Natural killer cell (primary cell): ENCODE measurements at regions not wholly inside any gene's neighbourhood (a gene's known extent, or its start where the extent isn't known, plus 50 kb on each side); places are given as distances from the start of the nearest gene placed in this dataset.

Experiments used
- ATAC-seq, 3 donors: fragments of 150-1000 bp in 2 of 3; fragments of 200-7000 bp in 1 of 3; cut with Tn5 transposase; 1 replicate in 1 of 3; 2 replicates in 2 of 3; pipeline ENCODE4 v1.10.0; 2021; ENCODE audit warnings: mild to moderate bottlenecking in 2 of 3, moderate library complexity in 2 of 3
- DNase-seq, 2 donors: peaks; one replicate each; pipeline versions ENCODE4 v3.0.0 to v3.0.0-alpha.2; 2013 to 2021; ENCODE audit warnings: mixed read lengths in 1 of 2
- H3K27ac ChIP-seq: one replicate; pipeline ENCODE4 v1.5.1; 2013; ENCODE audit warnings: mild to moderate bottlenecking, low read length
- H3K27me3 ChIP-seq: one replicate; pipeline ENCODE4 v1.6.1; 2013; ENCODE audit warnings: low read length; ENCODE audit not compliant: control insufficient read depth, insufficient read depth
- H3K36me3 ChIP-seq: one replicate; pipeline ENCODE4 v1.6.1; 2013; ENCODE audit warnings: low read length; ENCODE audit not compliant: control insufficient read depth, insufficient read depth
- H3K4me1 ChIP-seq: one replicate; pipeline ENCODE4 v1.6.1; 2013; ENCODE audit warnings: low read length; ENCODE audit not compliant: control insufficient read depth, insufficient read depth
- H3K4me3 ChIP-seq: one replicate; pipeline ENCODE4 v1.5.1; 2013; ENCODE audit warnings: low read length
- H3K9me3 ChIP-seq: one replicate; pipeline ENCODE4 v1.6.1; 2013; ENCODE audit warnings: low read length; ENCODE audit not compliant: control insufficient read depth, insufficient read depth
- H3K27ac Mint-ChIP-seq, 2 donors: one replicate each; pipeline ENCODE4 v1.8.0; 2022; ENCODE audit warnings: mild to moderate bottlenecking in 2 of 2, mixed read lengths in 2 of 2, moderate library complexity in 1 of 2
- H3K27me3 Mint-ChIP-seq, 2 donors: one replicate each; pipeline ENCODE4 v1.8.0; 2022; ENCODE audit warnings: low read depth in 2 of 2, mixed read lengths in 2 of 2
- H3K36me3 Mint-ChIP-seq: one replicate; pipeline ENCODE4 v1.8.0; 2022; ENCODE audit warnings: mixed read lengths
- H3K4me1 Mint-ChIP-seq, 2 donors: one replicate each; pipeline ENCODE4 v1.8.0; 2022; ENCODE audit warnings: mixed read lengths in 2 of 2
- H3K4me3 Mint-ChIP-seq: one replicate; pipeline ENCODE4 v1.8.0; 2022; ENCODE audit warnings: mild to moderate bottlenecking, moderate library complexity, mixed read lengths
- H3K9me3 Mint-ChIP-seq, 2 donors: one replicate each; pipeline ENCODE4 v1.8.0; 2022; ENCODE audit warnings: mixed read lengths in 2 of 2
- WGBS: methylation state at CpG from one replicate; pipeline ENCODE4 v1.1.7; 2013; ENCODE audit warnings: missing lambda C conversion rate; ENCODE audit not compliant: insufficient coverage; 5-methylcytosine and 5-hydroxymethylcytosine counted together
- intact Hi-C: fragments of 100-400 bp; cut with micrococcal nuclease; formaldehyde crosslinking; loops from one replicate; pipeline ENCODE4 v1.14.2; 2022
- TF ChIP-seq, protein P1 (sequence below): fragments of 200-600 bp; IDR thresholded peaks from one replicate; pipeline ENCODE4 v1.8.0; 2022; ENCODE audit warnings: antibody characterized with exemption

DNA sequence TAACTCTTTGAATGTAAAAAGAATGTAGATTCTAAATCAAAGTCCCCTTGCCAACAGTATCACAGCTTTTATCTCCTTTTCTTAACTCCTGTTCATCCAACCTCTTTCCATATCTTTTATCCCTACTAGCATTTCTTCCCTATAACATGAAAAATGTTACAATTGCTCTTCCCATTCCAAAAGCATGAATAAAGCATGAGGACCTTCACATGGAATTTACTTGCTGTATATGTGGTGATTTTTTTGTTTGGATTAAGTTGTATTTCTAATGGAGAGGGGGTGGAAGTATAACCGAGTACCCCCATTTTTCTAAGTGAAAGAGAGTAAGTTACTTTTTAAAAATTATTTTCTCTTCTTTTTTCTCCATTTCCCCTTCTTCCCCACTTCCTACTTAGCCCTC is 94.9 kb upstream of the RBBP8 start:
- TF ChIP-seq, protein P1, sequence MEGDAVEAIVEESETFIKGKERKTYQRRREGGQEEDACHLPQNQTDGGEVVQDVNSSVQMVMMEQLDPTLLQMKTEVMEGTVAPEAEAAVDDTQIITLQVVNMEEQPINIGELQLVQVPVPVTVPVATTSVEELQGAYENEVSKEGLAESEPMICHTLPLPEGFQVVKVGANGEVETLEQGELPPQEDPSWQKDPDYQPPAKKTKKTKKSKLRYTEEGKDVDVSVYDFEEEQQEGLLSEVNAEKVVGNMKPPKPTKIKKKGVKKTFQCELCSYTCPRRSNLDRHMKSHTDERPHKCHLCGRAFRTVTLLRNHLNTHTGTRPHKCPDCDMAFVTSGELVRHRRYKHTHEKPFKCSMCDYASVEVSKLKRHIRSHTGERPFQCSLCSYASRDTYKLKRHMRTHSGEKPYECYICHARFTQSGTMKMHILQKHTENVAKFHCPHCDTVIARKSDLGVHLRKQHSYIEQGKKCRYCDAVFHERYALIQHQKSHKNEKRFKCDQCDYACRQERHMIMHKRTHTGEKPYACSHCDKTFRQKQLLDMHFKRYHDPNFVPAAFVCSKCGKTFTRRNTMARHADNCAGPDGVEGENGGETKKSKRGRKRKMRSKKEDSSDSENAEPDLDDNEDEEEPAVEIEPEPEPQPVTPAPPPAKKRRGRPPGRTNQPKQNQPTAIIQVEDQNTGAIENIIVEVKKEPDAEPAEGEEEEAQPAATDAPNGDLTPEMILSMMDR = no peak
- ATAC-seq (no peak), DNase-seq (no peak)
- Histone ChIP-seq H3K27me3 (no peaks in the 10 kb centered on the region), H3K9me3 (no peaks in the 10 kb centered on the region), H3K27ac (no peak overlapping the region), H3K36me3 (no peaks in the 10 kb centered on the region), H3K4me3 (no peak overlapping the region), H3K4me1 (peaks cover 3% of the 10 kb centered on the region)
- Mint-ChIP-seq H3K4me3 (no peak overlapping the region), H3K27ac (no peak overlapping the region), H3K9me3 (no peaks in the 10 kb centered on the region), H3K4me1 (no peaks in the 10 kb centered on the region), H3K36me3 (no peaks in the 10 kb centered on the region), H3K27me3 (peaks cover 12 to 26% of the 10 kb centered on the region in 2 donors)
- WGBS = no CpG with 5 or more reads among the region's 1 CpG
- intact Hi-C loops = no loop called here

DNA sequence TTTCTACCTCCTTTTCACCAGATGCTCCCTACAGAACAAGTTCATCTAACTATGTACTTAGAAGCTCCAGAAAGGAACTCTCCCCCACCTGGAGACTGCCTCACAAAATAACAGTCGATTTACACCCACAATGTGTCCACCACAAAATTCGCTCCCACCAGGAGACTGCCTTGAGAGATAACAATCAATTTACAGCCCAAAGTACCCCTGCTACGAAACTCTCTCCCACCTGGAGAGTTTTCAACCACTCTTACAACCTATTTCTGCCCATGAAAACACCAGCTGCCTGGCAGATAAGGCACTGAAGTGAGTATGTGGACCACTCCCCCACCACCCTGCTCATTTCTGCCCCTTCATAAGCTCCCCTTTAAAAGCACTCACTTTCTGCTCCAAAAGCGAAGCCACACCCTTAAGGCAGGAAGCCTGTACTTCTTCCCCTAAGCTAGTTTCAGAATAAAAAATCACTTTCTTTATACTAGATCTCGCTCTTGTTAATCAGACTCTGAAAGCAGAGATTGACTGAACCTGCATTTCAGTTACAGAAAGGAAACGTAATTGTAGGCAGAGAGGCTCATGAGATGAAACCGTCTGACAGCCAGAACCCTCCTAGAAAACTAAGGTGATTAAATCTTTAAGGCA is 94.4 kb upstream of the RBBP8 start:
- intact Hi-C loops = no loop called here
- Mint-ChIP-seq H3K36me3 (no peaks in the 10 kb centered on the region), H3K4me1 (no peaks in the 10 kb centered on the region), H3K27me3 (peaks cover 12 to 22% of the 10 kb centered on the region in 2 donors), H3K4me3 (no peak overlapping the region), H3K9me3 (no peaks in the 10 kb centered on the region), H3K27ac (no peak overlapping the region)
- Histone ChIP-seq H3K36me3 (no peaks in the 10 kb centered on the region), H3K27ac (no peak overlapping the region), H3K27me3 (no peaks in the 10 kb centered on the region), H3K4me3 (no peak overlapping the region), H3K9me3 (no peaks in the 10 kb centered on the region), H3K4me1 (peaks cover 3% of the 10 kb centered on the region)
- TF ChIP-seq, protein P1 = no peak
- DNase-seq (peak in 1 of 2 donors; percentile 3), ATAC-seq (no peak)
- WGBS = 14% methylated on average over 7 of the region's 7 CpGs

GRCh38 chr18:22839340-22839821 is 93.7 kb upstream of the RBBP8 start:
- no peaks in the 10 kb centered on the region for H3K9me3 Mint-ChIP-seq
- no peak overlapping the region for H3K4me3 Mint-ChIP-seq
- ATAC-seq = peak in 1 of 3 donors; percentile 34
- intact Hi-C loops = no loop called here
- Histone ChIP-seq H3K4me3 (no peak overlapping the region), H3K9me3 (no peaks in the 10 kb centered on the region), H3K36me3 (no peaks in the 10 kb centered on the region), H3K4me1 (peaks cover 3% of the 10 kb centered on the region), H3K27me3 (no peaks in the 10 kb centered on the region), H3K27ac (no peak overlapping the region)
- no peak for DNase-seq
- H3K4me1 Mint-ChIP-seq = no peaks in the 10 kb centered on the region
- 89% methylated on average over 1 of the region's 2 CpGs for WGBS
- no peak overlapping the region for H3K27ac Mint-ChIP-seq
- peaks cover 9 to 16% of the 10 kb centered on the region in 2 donors for H3K27me3 Mint-ChIP-seq
- TF ChIP-seq, protein P1 = no peak
- H3K36me3 Mint-ChIP-seq = no peaks in the 10 kb centered on the region

GRCh38 chr18:22840606-22841144 is 92.5 kb upstream of the RBBP8 start:
- DNase-seq (no peak), ATAC-seq (no peak)
- Histone ChIP-seq H3K4me3 (no peak overlapping the region), H3K9me3 (no peaks in the 10 kb centered on the region), H3K27me3 (no peaks in the 10 kb centered on the region), H3K27ac (no peak overlapping the region), H3K36me3 (no peaks in the 10 kb centered on the region), H3K4me1 (peaks cover 3% of the 10 kb centered on the region)
- TF ChIP-seq, protein P1 = no peak
- Mint-ChIP-seq H3K4me3 (no peak overlapping the region), H3K9me3 (no peaks in the 10 kb centered on the region), H3K27me3 (peaks cover 2 to 4% of the 10 kb centered on the region in 2 donors), H3K27ac (no peak overlapping the region), H3K4me1 (no peaks in the 10 kb centered on the region), H3K36me3 (no peaks in the 10 kb centered on the region)
- WGBS = 82% methylated on average over 3 of the region's 3 CpGs
- intact Hi-C loops = no loop called here
